H1 (cell line): ENCODE measurements at regions not wholly inside any gene's neighbourhood (a gene's known extent, or its start where the extent isn't known, plus 50 kb on each side); places are given as distances from the start of the nearest gene placed in this dataset.

Experiments
- CTCF ChIA-PET: fragments of 300-600 bp; sonication (Branson Sonifier 250); formaldehyde crosslinking; loops from one replicate; lab custom pipeline; 2021; ENCODE audit not compliant: partially characterized antibody; lab: Charles Lee
- POLR2A ChIA-PET: fragments of 300-600 bp; sonication (Branson Sonifier 250); formaldehyde crosslinking; loops from one replicate; lab custom pipeline; 2021; ENCODE audit warnings: inconsistent platforms; ENCODE audit not compliant: partially characterized antibody; lab: Charles Lee
- DNase-seq, 2 experiments: peaks; one replicate each; pipeline versions ENCODE4 v3.0.0 to v3.0.0-alpha.2; 2010 to 2022; ENCODE audit warnings: low spot score in 2 of 2, low read depth in 1 of 2, mixed read lengths in 1 of 2
- FAIRE-seq: peaks from 2 replicates; lab custom pipeline; 2011; peaks lifted over from hg19 to GRCh38; lab: Jason Lieb, UNC
- H2AFZ ChIP-seq: 2 replicates; pipeline ENCODE4 v1.8.1; 2012; ENCODE audit warnings: low read length, inconsistent platforms
- H2AK5ac ChIP-seq: 2 replicates; pipeline ENCODE4 v1.6.1; 2013; ENCODE audit warnings: low read depth, low read length
- H2BK120ac ChIP-seq: replicated peaks from 2 replicates; pipeline ENCODE3; 2013; ENCODE audit warnings: low read depth, low read length, inconsistent platforms
- H2BK12ac ChIP-seq: 2 replicates; pipeline ENCODE4 v1.6.1; 2013; ENCODE audit warnings: low read depth, low read length
- H2BK15ac ChIP-seq: 2 replicates; pipeline ENCODE4 v1.6.1; 2013; ENCODE audit warnings: low read length
- H2BK20ac ChIP-seq: 2 replicates; pipeline ENCODE4 v1.6.1; 2013; ENCODE audit warnings: low read length
- H2BK5ac ChIP-seq: 2 replicates; pipeline ENCODE4 v1.6.1; 2013; ENCODE audit warnings: low read depth, low read length
- H3K14ac ChIP-seq: 2 replicates; pipeline ENCODE4 v1.6.1; 2013; ENCODE audit warnings: inconsistent platforms; ENCODE audit not compliant: insufficient read length
- H3K18ac ChIP-seq: 2 replicates; pipeline ENCODE4 v1.6.1; 2013; ENCODE audit warnings: low read length; ENCODE audit errors: extremely low read depth
- H3K23ac ChIP-seq: 2 replicates; pipeline ENCODE4 v1.6.1; 2013; ENCODE audit warnings: inconsistent platforms; ENCODE audit not compliant: insufficient read length
- H3K23me2 ChIP-seq: 2 replicates; pipeline ENCODE4 v1.6.1; 2013; ENCODE audit warnings: low read depth, low read length
- H3K27ac ChIP-seq: 2 replicates; pipeline ENCODE4 v1.6.1; 2011; ENCODE audit warnings: low read depth, low read length, inconsistent platforms
- H3K27me3 ChIP-seq, 4 experiments: replicated peaks in 1 of 4; 1 replicate in 1 of 4; 2 replicates in 3 of 4; pipeline versions ENCODE4 v1.6.1 to v1.8.1; 2011 to 2013; ENCODE audit warnings: low read length in 3 of 4, mild to moderate bottlenecking in 3 of 4, inconsistent platforms in 2 of 4, mixed read lengths in 2 of 4, moderate library complexity in 1 of 4; ENCODE audit not compliant: control insufficient read depth in 3 of 4, insufficient read depth in 3 of 4; ENCODE audit errors: extremely low read depth in 1 of 4
- H3K36me3 ChIP-seq, 4 experiments: 2 replicates each; pipeline versions ENCODE4 v1.6.1 to v1.8.1; 2011 to 2013; ENCODE audit warnings: mild to moderate bottlenecking in 4 of 4, low read length in 3 of 4, moderate library complexity in 2 of 4, control low read depth in 1 of 4, inconsistent platforms in 1 of 4; ENCODE audit not compliant: insufficient read depth in 4 of 4, control insufficient read depth in 2 of 4
- H3K4ac ChIP-seq: replicated peaks from 2 replicates; pipeline ENCODE3; 2013; ENCODE audit warnings: low read length, low read depth, mixed read lengths, inconsistent platforms; ENCODE audit not compliant: insufficient read length
- H3K4me1 ChIP-seq, 4 experiments: replicated peaks in 1 of 4; 1 replicate in 1 of 4; 2 replicates in 3 of 4; pipeline versions ENCODE4 v1.6.1 to v1.8.1; 2011 to 2013; ENCODE audit warnings: low read length in 3 of 4, inconsistent platforms in 2 of 4, mixed read lengths in 1 of 4; ENCODE audit not compliant: insufficient read depth in 4 of 4, control insufficient read depth in 3 of 4
- H3K4me2 ChIP-seq, 2 experiments: 2 replicates each; pipeline versions ENCODE4 v1.6.1 to v1.8.1; 2011 to 2013; ENCODE audit warnings: low read depth in 2 of 2, low read length in 2 of 2, control low read depth in 1 of 2, inconsistent platforms in 1 of 2, mild to moderate bottlenecking in 1 of 2; ENCODE audit not compliant: insufficient read depth in 1 of 2
- H3K4me3 ChIP-seq, 4 experiments: fragments of 200-600, 300-600 bp in 1 of 4; sonication (generic), shearing (Covaris generic), sonication (Bioruptor Twin) in 1 of 4; 2 replicates each; pipeline versions ENCODE4 v1.5.1 to v1.8.1; 2011 to 2016; ENCODE audit warnings: low read length in 4 of 4, low read depth in 3 of 4, control low read depth in 2 of 4, inconsistent platforms in 2 of 4, mild to moderate bottlenecking in 2 of 4, mixed read lengths in 1 of 4, moderate library complexity in 1 of 4; ENCODE audit not compliant: insufficient read depth in 2 of 4; ENCODE audit errors: extremely low read depth in 1 of 4
- H3K56ac ChIP-seq: replicated peaks from 2 replicates; pipeline ENCODE3; 2013; ENCODE audit warnings: low read depth, mild to moderate bottlenecking, mixed read lengths, low read length, inconsistent platforms; ENCODE audit not compliant: insufficient read length
- H3K79me1 ChIP-seq: 2 replicates; pipeline ENCODE4 v1.6.1; 2013; ENCODE audit warnings: low read depth, low read length, control low read depth
- H3K79me2 ChIP-seq, 2 experiments: 2 replicates each; pipeline versions ENCODE4 v1.6.1 to v1.8.1; 2012 to 2013; ENCODE audit warnings: low read length in 2 of 2, mild to moderate bottlenecking in 2 of 2, inconsistent platforms in 1 of 2; ENCODE audit not compliant: insufficient read depth in 2 of 2, control insufficient read depth in 1 of 2
- H3K9ac ChIP-seq, 4 experiments: replicated peaks in 1 of 4; 1 replicate in 1 of 4; 2 replicates in 3 of 4; pipeline versions ENCODE4 v1.6.1 to v1.8.1; 2011 to 2013; ENCODE audit warnings: low read depth in 3 of 4, low read length in 3 of 4, control low read depth in 2 of 4, mild to moderate bottlenecking in 2 of 4, moderate library complexity in 2 of 4, inconsistent platforms in 1 of 4; ENCODE audit errors: extremely low read depth in 1 of 4
- H3K9me3 ChIP-seq, 2 experiments: 2 replicates each; pipeline versions ENCODE4 v1.6.1 to v1.8.1; 2012 to 2013; ENCODE audit warnings: mild to moderate bottlenecking in 2 of 2, moderate library complexity in 2 of 2, control low read depth in 1 of 2, inconsistent platforms in 1 of 2, low read depth in 1 of 2, low read length in 1 of 2, mixed read lengths in 1 of 2; ENCODE audit not compliant: insufficient read depth in 2 of 2
- H4K20me1 ChIP-seq, 2 experiments: replicated peaks in 1 of 2; 2 replicates each; pipeline versions ENCODE3 to v1.8.1; 2011 to 2013; ENCODE audit warnings: inconsistent platforms in 2 of 2, low read length in 2 of 2, mild to moderate bottlenecking in 1 of 2; ENCODE audit not compliant: insufficient read depth in 2 of 2, control insufficient read depth in 1 of 2
- H4K5ac ChIP-seq: 2 replicates; pipeline ENCODE4 v1.6.1; 2013; ENCODE audit warnings: low read length, low read depth, mixed read lengths, inconsistent platforms; ENCODE audit not compliant: insufficient read length
- H4K8ac ChIP-seq: 2 replicates; pipeline ENCODE4 v1.8.0; 2013; ENCODE audit warnings: mild to moderate bottlenecking, moderate library complexity, low read length, inconsistent platforms; ENCODE audit not compliant: insufficient read depth; ENCODE audit errors: extremely low read depth
- H4K91ac ChIP-seq: replicated peaks from 2 replicates; pipeline ENCODE3; 2013; ENCODE audit warnings: low read length, mixed read lengths, inconsistent platforms; ENCODE audit not compliant: insufficient read length
- CHD2 ChIP-seq: IDR thresholded peaks from 2 replicates; pipeline ENCODE4 v1.6.1; 2012; ENCODE audit warnings: low read length, improper control_type of control experiment
- CTBP2 ChIP-seq: IDR thresholded peaks from 2 replicates; pipeline ENCODE4 v1.7.0; 2011; ENCODE audit warnings: borderline replicate concordance, mild to moderate bottlenecking, moderate library complexity, mixed read lengths, low read length; ENCODE audit not compliant: insufficient read depth, insufficient read length
- EZH2 ChIP-seq: fragments of 200-600 bp; sonication (generic); IDR thresholded peaks from 2 replicates; pipeline ENCODE4 v1.7.1; 2012; ENCODE audit warnings: low read depth, mild to moderate bottlenecking, moderate library complexity, low read length, inconsistent platforms; ENCODE audit not compliant: severe bottlenecking
- FOSL1 ChIP-seq: IDR thresholded peaks from 2 replicates; pipeline ENCODE4 v1.6.1; 2011; ENCODE audit warnings: mild to moderate bottlenecking, low read depth, low read length, moderate library complexity; ENCODE audit not compliant: insufficient read depth
- HDAC2 ChIP-seq, 2 experiments: fragments of 300-600 bp in 1 of 2; sonication (generic) in 1 of 2; IDR thresholded peaks; 2 replicates each; pipeline ENCODE4 v1.6.1; 2011 to 2012; ENCODE audit warnings: low read depth in 2 of 2, low read length in 2 of 2, mild to moderate bottlenecking in 2 of 2, moderate library complexity in 2 of 2, borderline replicate concordance in 1 of 2, inconsistent platforms in 1 of 2
- JUN ChIP-seq: IDR thresholded peaks from 2 replicates; pipeline ENCODE4 v1.6.1; 2011; ENCODE audit warnings: low read depth, mild to moderate bottlenecking, improper control_type of control experiment, low read length
- POLR2AphosphoS5 ChIP-seq: IDR thresholded peaks from 2 replicates; pipeline ENCODE4 v1.6.1; 2011; ENCODE audit warnings: low read depth, low read length
- POU5F1 ChIP-seq: IDR thresholded peaks from 2 replicates; pipeline ENCODE4 v1.6.1; 2011; ENCODE audit warnings: low read depth, mild to moderate bottlenecking, low read length, moderate library complexity
- USF2 ChIP-seq: IDR thresholded peaks from 2 replicates; pipeline ENCODE4 v1.6.1; 2011; ENCODE audit warnings: low read length, improper control_type of control experiment
- WGBS, 2 experiments: shearing (Covaris generic) in 1 of 2; methylation state at CpG; one replicate each; pipeline versions ENCODE4 v1.1.6 to v1.1.7; 2013 to 2015; ENCODE audit warnings: low lambda C conversion rate in 2 of 2, mixed read lengths in 2 of 2, inconsistent platforms in 1 of 2, low coverage in 1 of 2, missing lambda C conversion rate in 1 of 2; ENCODE audit not compliant: insufficient replicate concordance in 2 of 2, insufficient coverage in 1 of 2, insufficient read length in 1 of 2; ENCODE audit errors: extremely low coverage in 1 of 2, missing lambda C conversion rate in 1 of 2; 5-methylcytosine and 5-hydroxymethylcytosine counted together

DNA sequence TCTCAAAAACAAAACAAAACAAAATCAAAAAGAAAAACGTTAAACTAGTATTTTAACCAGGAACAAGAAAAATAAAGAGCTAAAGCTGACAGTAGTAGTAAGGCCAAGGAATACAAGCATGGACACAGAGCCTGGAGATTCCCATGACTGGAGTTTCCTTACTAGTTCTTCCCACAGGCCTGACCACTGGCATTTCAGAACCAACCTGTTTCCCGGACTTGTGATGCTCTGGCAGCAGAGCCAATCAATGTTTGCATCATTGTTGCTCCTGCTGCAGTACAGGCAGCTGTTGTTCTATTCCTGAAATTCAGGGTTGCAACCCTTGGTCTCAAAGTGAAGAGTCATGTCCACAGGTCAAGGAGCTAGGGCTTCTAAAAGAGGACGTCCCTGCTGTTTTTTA is 111.3 kb upstream of the WARS2 start:
- Histone ChIP-seq H4K8ac (peak overlapping the region; percentile 35; the same call in 1 of the 2 replicates), H3K4me2 (no peak overlapping the region), H3K4me1 (no peaks in the 10 kb centered on the region), H3K79me1 (no peaks in the 10 kb centered on the region), H3K14ac (no peak overlapping the region), H2BK120ac (no peak overlapping the region), H2BK20ac (no peak overlapping the region), H3K9me3 (no peaks in the 10 kb centered on the region), H2BK5ac (no peak overlapping the region), H2BK15ac (no peak overlapping the region), H3K18ac (no peak overlapping the region), H3K9ac (no peak overlapping the region), H4K5ac (no peak overlapping the region), H2AFZ (no peak overlapping the region), H3K36me3 (no peaks in the 10 kb centered on the region), H2BK12ac (no peak overlapping the region), H3K23me2 (no peaks in the 10 kb centered on the region), H3K27me3 (no peaks in the 10 kb centered on the region), H4K20me1 (no peaks in the 10 kb centered on the region), H3K56ac (no peak overlapping the region), H3K4me3 (no peak overlapping the region), H4K91ac (no peak overlapping the region), H3K4ac (no peak overlapping the region), H3K79me2 (no peaks in the 10 kb centered on the region), H3K27ac (no peak overlapping the region), H2AK5ac (no peak overlapping the region), H3K23ac (no peak overlapping the region)
- DNase-seq: no peak
- 80% methylated on average over 3 of the region's 3 CpGs; no CpG with 5 or more reads in 1 of the 2 experiments for WGBS, 2 experiments
- POLR2A ChIA-PET: no interaction called here
- no peak for FAIRE-seq
- TF ChIP-seq EZH2 (no peak), HDAC2 (IDR thresholded peaks at IDR 0.05; ENCODE audit: borderline replicate concordance in 1 of 2, low read depth in 2 of 2, low read length in 2 of 2) (no peak), POU5F1 (no peak), USF2 (no peak), JUN (no peak), CTBP2 (no peak), CHD2 (no peak), POLR2AphosphoS5 (no peak), FOSL1 (no peak)
- CTCF ChIA-PET: interaction anchor here (0.7 to 1.7 kb wide), 2 partner anchors 24 to 43 kb away, joined by 3 to 7 read pairs; no protein-coding TSS in a partner anchor
